IPS-18c (cell line): ENCODE measurements at regions not wholly inside any gene's neighbourhood (a gene's known extent, or its start where the extent isn't known, plus 50 kb on each side); places are given as distances from the start of the nearest gene placed in this dataset.

Source experiments
- H3K4me3 ChIP-seq: 2 replicates; pipeline ENCODE4 v1.7.0; 2013; ENCODE audit warnings: low read depth, mild to moderate bottlenecking, low read length, moderate library complexity; ENCODE audit not compliant: insufficient read depth
- H3K9me3 ChIP-seq: one replicate; pipeline ENCODE4 v1.6.1; 2013; ENCODE audit warnings: mild to moderate bottlenecking, low read length, moderate library complexity; ENCODE audit not compliant: control insufficient read depth, insufficient read depth

DNA sequence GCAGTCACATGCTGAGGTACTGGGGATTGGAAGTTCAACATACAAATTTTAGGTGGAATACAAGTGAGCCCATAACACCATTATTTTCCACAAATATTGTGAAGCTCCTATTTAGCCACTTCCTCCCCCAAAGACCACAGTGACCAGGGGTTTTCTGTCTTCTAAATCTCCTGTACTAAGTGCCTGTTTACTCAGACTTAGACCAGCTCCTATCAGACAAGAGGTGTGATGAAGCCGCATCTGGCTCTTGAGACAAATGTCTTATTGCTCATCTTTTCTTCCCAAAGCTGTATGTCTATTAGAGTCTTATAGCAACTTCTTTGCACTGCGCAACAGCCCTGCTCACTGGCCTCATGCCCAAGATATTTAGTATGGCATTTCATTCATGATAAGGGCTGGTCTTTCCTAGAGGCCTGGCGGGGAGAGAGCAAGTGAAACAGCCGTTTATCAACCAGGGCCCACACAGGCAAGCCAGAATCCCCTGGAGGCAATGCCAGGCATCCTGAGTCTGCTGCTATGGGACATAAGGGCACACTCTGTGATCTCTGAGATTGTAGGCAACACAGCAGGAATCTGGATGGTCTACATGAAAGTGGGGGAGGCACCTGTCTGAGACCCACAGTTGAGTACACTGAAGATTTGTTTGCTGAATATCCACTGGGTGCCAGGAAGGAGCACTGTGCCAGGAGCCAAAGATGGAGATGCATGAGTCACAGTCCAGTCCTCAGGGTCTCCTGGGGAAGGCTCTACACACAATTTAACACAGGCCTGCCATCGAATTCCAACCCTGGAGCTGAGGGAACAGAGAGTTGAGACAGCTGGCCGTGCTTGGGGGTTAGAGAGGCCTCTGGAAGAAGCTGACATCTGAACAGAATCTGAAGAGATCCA, 78.5 kb upstream of the NCAM1 start:
- no peak overlapping the region for H3K4me3 ChIP-seq
- no peaks in the 10 kb centered on the region for H3K9me3 ChIP-seq

GRCh38 chr11:112884012-112884767, 77.0 kb upstream of the NCAM1 start:
- Histone ChIP-seq H3K9me3 (no peaks in the 10 kb centered on the region), H3K4me3 (no peak overlapping the region)

DNA sequence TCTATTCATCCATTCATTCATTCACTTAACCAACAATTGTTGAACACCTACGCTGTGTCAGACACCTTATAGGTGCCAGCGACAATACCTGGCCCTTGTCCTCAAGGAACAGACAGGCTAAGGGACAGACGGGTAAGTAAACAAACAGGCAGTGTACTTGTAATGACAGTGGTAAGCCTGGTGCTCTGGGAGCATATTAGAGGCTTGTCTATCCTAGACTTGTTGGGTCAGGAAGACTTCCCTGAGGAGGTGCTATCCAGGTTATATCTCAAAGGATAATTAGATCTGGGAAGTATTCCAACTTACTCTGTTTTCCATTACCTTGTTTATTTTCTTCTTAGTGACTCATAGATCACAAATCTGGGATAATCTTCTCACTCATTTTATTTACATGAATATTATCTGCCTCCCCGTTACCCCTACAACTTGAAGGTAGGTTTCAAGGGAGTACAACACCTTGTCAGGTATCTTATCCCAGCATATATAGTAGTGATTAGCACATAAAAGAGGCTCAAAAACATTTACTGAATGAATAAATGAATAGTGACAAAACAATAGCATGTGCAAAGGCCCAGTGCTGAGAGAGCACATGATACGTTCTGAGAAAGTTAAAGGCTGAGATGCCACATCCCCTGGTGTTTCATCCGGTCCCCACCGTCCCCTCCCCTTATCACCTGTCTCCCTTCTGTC, 75.3 kb upstream of the NCAM1 start:
- no peaks in the 10 kb centered on the region for H3K9me3 ChIP-seq
- no peak overlapping the region for H3K4me3 ChIP-seq

DNA sequence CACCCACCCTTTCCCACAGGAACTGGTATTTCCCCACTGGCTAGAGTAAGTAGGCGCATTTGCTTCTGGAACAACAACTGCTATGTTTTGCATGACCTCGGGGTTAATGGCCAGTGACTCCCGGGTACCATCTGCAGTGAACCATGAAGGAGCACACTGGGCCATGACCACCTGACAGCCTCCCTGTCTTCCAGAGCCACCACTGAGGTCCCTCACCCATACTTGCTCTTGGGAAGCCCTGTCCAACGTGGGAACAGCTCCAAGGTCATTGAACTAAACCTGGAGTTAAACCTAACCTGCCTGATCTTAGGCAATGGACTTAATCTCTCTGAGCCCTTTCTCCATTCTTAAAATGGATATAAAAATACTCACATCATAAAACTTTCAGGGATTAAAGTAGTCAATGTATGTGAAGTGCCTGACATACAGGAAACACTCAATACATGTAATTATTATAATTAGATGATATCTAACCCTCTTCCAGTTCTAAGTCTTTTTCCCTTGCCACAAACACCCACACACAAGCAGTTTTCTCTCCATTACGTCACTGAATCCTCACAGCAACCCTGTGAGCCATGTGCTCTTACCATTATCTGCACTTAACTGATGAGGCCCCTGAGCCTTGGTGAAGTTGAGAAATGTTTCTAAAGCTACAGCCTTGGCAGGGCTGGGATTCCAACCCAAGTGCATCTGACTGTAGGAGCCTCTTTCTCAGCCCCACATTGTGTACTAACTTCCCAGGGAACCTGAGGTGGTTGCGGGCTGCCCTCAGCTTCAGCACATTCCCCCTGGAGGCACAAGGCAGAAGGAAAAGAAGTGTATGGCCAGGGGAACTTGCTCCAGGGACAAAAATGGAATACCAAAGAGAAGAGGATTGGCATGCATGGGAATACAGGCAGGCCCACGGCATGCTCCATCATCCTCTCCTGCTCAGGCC, 74.5 kb upstream of the NCAM1 start:
- Histone ChIP-seq H3K4me3 (no peak overlapping the region), H3K9me3 (no peaks in the 10 kb centered on the region)

DNA sequence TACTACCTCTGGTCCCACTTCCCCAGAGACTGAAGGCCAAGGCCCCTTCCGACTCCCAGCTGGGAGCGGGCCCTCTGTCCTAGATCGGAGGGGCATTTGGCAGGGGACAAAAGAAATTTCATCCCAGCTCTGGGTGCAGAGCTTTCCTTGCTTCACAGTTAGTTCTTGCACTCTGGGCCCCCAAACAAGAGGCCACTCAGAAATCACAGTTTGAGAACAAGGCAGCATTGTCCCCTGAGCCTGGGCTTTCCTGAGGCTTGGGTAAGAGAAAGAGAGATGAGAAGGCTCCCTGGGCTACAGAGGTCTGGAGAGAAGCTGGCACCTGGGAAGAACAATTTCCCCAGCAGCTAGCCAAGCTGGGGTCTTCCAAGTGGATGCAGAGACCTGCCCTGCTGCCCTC, 71.8 kb upstream of the NCAM1 start:
- Histone ChIP-seq H3K4me3 (no peak overlapping the region), H3K9me3 (no peaks in the 10 kb centered on the region)

DNA sequence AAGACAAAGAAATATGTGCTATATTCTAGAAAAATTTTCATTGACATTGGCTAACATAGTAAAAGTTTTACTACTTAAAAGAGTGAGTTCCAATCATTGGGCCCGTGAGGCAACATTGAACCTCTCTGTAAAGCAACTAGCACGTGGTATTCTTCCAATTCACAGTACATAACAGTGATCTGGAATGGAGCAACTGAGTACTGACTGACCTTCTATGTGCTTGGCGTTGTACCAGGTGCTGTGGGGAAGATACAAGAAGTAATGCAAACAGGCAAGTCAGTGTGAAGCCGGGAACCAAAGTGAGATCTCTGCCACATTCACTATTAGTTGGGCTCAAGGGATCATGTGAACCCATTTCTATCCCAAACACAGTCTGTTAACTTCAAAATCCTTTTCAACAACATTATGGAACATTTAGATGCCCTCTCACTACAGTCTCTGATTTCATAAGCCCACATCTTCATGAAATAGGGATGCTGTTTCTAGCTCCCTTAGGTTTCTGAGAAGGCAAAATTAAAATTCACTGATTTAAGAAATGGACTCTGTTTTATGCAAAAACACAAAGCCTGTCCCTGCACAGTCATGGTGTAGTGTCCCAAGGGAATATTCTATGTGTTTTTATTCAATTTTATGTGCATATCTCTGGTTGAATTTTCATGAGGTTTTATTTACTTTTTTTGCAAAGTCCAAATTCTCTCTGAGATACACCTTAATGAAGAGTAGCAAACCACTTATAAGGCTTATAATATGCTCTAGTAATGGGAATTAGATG, 61.8 kb upstream of the NCAM1 start:
- H3K9me3 ChIP-seq = peaks cover 2% of the 10 kb centered on the region
- H3K4me3 ChIP-seq = no peak overlapping the region

DNA sequence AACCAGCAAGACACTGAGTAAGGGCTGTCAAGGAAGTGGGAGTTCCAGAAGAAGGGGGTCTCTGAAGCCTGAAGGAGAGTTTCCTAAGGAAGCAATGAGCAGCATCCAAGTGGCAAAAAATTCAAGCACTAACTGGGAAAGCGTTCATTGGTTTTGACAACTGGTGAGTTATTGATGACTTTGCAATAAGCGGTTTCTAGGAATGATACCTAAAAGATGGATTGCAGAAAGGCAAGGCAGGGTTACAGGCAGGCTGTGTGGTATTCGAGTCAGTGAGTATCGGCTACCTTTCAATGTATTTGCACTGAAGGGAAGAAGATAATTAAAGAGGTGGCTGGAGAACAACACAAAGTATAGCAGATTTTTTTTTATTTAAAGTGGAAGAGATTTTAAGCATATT, 59.3 kb upstream of the NCAM1 start:
- H3K9me3 ChIP-seq = peaks cover 2% of the 10 kb centered on the region
- no peak overlapping the region for H3K4me3 ChIP-seq

DNA sequence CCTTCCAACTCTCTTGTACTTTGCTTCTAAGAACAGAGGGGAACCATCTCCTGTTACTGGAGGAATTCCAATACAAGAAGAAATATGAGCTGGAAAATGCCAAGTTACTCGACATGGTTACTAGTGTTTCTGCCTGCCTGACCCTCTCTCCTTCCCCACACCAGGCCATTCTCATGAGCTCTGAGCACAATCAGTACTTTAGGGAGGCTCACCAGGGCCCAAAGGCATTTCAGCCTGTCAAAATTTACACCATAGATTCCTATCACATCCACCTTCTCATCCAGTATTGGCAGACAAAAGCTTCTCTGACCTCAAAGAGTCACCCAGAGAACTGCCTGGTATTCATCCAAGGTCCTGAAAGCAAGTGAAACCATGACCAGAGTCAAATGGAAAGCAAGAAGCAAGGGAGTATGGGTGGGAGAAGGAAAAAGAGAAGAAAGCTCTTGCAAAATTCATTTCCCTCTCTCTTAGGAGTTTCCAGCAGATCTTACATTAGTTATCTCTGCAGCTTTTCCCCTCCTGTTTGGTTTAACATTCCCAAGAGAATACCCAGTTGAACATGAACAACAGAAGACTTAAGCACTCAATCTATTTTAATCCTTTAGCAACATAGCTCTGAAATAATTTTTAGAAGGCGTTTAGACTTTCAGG, 58.7 kb upstream of the NCAM1 start:
- Histone ChIP-seq H3K9me3 (no peaks in the 10 kb centered on the region), H3K4me3 (no peak overlapping the region)

DNA sequence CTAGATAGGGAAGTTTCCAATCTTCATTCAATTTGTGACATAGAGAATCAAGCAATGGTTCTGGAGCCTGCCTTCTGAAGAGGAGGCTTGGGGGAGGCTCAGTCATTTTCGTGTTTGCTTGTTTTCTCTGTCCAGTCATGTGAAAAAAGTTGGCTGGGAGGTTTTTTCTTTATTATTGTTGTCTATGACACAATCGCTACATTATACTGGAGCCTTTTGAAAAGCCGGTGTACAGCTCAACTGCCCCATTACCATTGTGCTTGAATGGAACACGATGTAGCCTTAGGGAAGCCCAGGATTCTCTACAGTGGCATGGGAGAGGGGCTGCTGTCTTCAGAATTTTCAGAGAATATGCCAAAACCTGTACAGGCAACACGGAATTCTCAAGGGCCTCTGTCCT, 57.9 kb upstream of the NCAM1 start:
- Histone ChIP-seq H3K4me3 (no peak overlapping the region), H3K9me3 (no peaks in the 10 kb centered on the region)

GRCh38 chr11:112911124-112911523, 50.1 kb upstream of the NCAM1 start:
- H3K4me3 ChIP-seq = no peak overlapping the region
- H3K9me3 ChIP-seq = no peaks in the 10 kb centered on the region
